ENCODE measurements at regions not wholly inside any gene's neighbourhood (a gene's known extent, or its start where the extent isn't known, plus 50 kb on each side); places are given as distances from the start of the nearest gene placed in this dataset.
A peak's percentile ranks its signal among the peaks of the same experiment; 100 is the strongest.
"Not testable (repeated sequence)": the region's sequence is repeated elsewhere in the genome, so short reads cannot be mapped to it uniquely, and the experiment has no call there.

DNA sequence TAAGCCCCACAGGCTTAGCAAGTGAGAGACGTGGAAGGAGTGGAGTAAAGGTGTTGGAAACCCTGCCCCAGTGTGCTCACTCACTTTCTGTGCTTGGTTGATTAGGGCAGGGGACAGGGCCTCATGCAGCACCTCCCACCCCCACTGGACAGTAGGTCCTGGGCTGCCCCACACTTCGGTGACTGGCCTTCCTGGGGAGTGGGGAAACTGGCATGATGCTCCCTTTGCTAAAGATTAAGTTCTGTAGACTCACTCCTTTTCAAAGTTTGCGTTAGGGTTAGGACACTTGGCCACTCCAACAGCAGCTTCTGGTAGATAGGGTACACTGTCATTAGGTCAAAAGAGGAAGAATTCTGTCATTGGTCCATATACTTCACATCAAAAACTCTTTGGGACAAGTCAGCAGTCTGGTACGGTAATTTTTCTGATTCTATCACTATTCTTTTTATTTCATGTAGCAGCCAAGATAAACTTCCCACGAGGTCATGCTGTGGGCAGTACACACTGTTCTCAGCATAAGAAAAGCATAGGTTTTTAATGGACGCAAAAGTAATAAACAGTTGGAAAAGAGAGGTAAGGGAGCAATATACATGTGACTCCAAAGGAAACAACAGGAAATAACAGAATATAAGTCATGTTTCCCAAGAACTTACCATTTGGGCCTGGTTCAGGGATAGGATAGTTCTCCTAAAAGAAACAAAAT, 106.6 kb upstream of the TERB2 start:
- not testable (repeated sequence) for DNase-seq

DNA sequence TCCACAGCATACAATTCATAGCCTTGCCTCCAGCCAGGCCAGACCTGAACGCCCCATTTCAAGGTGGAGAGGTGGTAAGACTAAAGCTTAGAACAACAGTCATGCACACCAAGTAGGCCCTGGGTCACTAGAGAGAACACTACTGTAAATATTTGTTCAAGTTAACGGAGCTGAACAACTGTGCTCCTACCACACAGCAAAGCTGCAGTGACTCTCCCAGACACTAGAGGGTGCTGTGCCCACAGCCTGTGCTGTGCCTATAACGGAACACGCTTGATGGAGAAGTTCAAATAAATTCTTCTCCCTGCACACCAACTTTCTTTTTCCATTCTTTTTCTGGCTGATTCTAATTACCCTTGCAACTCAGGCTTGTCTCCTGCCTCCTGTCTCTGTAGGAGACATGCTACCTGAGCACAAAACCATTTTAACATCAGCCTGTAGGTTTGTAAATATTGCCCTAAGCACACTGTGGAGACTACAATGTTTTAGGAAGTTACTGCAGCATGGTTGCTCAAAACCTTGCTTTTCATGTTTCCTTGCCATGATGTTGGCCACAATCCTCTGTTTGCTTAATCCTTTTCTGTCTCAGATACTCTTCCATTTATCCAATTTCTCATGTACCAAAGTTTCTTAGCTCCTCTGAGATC, 103.1 kb upstream of the TERB2 start:
- DNase-seq = peak; percentile 41

DNA sequence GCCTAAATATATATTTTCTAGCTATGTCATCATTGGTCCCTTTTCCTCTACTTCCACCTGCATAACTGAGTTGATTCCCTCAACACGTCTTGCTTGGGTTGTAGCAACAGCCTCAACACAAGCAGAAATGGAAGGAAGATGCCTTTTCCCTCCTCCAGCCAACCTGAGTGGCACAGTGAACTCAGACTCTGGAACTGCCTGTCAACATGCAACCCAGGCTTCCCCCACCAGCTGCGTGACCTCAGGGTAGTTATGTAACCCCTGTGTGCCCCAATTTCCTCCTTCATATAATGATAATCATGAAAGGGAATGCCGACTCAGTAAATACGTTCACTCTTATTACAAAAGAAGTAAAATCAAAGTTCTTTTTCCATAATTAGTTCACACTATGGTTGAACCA, 101.8 kb upstream of the TERB2 start:
- DNase-seq = not testable (repeated sequence)

DNA sequence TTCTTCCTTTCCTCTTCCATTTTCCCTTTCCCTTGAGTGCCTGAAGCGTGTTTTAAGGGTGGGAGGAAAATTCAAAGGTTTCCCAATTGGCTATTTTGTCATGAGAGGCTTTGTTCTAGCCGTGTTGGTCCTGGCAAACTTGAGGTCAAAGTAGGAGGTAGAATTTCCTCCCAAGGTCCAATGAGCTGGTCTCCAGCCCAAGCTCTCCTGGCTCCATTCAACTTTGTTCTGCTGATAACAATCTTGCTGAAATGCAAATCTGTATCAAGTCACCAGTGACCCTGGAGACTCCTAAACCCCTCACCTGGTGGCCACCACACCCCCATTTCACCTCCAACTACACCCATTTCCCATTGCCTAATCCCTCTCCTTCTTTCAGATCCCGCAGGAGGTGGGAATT, 100.2 kb upstream of the TERB2 start:
- DNase-seq = not testable (repeated sequence)

DNA sequence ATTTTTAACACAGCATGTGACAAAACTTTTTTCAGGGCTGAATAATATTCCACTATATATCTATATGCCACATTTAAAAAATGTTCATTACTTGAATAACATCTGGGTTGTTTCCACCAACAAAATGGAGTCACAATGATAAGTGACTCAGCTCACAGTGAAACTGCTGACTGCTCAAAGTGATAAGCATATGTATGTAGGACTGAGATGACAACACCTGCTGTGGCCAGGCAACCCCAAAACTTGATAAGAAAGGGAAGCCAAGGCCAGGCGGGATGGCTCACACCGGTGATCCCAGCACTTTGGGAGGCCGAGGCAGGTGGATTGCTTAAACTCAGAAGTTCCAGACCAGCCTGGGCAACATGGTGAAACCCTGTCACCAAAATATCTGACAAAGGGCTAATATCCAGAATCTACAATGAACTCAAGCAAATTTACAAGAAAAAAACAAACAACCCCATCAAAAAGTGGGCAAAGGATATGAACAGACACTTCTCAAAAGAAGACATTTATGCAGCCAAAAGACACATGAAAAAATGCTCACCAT, 99.2 kb upstream of the TERB2 start:
- not testable (repeated sequence) for DNase-seq

DNA sequence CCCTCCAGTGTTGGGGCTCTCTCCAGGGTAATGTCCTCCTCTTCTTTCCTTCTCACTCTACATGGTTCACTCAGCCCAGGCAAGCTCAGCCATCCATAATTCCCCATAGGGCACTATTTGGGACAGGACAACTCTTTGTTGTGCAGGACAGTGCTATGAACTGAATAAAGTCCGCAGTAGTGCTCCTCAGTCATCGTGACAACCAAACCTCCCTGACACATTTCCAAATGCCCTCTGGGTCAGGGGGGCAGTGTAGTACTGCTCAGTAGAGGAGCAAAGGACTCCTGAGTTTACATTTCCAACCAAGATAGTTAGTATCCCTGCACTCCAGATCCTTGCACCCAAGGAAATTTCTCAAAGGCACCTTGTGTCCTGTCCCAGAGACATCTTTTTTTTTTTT, 97.4 kb upstream of the TERB2 start:
- not testable (repeated sequence) for DNase-seq

DNA sequence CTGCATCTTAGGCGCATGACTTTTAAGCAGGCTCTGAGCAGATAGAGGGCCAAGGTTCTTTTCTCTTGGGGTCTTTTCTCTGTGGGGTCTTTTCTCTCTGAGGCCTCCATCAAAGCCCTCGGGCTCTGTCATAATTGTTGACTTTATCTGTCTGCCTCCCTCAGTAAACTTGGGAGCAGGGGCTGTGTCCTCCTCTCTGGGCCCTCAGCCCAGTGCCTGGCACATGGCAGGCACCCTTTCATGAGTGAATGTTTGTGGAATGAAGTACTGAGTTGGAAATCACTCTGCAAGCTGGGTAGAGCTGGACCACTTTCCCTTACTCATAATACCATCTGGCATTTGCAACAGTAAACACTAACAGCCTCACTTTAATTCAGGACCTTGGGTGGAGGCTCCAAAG, 96.3 kb upstream of the TERB2 start:
- not testable (repeated sequence) for DNase-seq

DNA sequence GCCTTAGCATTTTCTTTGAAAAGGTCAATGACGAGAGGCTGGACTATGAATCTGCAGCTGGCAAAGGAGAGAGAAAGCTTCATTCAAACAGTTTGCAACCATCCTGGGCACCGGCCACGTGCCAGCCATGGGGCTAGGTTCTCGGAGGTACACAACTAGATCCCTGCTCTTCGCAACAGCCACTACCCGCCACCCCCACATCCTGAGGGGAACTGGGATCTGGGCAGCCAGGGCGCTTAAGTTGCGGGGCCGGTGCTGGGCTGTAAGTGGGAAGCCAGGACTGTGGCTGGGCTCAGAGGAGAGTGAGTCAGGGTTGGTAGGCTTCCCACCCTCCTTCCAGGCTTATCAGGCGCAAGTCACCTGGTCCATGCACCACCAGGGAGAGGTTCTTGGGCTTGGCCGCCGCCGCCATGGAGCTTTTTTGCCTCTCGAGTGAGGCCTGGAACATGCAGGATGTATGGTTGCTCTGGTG, 95.0 kb upstream of the TERB2 start:
- no peak for DNase-seq

DNA sequence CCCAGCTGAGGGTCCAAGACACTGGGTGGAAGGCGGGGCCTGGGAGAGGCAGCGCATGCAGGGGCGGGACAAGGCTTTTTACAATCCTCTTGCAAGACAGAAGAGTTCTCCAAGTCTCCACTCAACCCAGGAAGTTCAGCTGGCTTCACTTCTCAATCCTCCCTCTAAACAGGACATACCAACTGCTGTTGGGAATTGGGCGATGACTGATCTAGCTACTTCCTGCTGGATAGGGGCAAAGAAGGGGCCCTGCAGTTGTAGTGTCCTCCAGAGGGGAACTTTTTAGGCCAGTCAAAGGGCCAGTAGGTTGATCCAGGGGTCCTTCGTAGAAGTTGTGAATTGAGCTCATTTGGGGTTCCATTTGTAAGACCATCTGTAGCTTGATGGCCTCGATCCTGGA, 94.6 kb upstream of the TERB2 start:
- no peak for DNase-seq

DNA sequence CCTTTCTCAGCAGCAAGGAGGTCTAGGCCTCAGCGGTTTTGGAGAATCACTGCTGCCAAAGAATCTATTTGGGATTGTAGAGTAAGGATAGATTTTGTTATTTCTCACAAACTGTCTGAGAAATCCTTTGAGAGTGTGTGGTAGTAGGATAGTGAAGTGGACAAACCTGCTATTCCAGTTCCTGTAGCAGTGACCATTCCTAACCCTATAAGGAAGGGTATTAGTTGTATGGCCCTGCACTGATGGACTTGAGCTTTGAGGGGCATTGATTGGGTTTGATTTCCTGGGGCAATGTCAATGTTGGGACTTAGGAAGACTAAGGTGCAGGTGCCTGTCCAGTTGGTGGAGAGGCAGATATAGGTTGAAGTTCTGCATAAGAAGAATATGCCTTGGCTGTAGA, 93.6 kb upstream of the TERB2 start:
- not testable (repeated sequence) for DNase-seq

DNA sequence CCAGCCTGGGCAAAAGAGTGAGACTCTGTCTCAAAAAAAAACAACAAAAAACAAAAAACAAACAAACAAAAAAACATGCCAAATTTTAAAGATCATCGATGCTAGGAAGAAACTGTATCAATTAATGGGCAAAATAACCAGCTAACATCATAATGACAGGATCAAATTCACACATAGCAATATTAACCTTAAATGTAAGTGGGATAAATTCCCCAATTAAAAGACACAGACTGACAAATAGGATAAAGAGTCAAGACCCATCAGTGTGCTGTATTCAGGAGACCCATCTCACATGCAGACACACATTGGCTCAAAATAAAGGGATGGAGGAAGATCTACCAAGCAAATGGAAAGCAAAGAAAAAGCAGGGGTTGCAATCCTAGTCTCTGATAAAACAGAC, 88.4 kb upstream of the TERB2 start:
- not testable (repeated sequence) for DNase-seq

DNA sequence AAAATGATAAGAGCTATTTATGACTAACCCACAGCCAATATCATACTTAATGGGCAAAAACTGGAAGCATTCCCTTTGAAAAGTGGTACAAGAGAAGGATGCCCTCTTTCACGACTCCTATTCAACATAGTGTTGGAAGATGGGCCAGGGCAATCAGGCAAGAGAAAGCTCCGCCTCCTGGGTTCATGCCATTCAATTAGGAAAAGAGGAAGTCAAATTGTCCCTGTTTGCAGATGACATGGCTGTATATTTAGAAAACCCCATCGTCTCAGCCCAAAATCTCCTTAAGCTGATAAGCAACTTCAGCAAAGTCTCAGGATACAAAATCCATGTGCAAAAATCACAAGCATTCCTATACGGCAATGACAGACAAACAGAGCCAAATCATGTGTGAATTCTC, 86.4 kb upstream of the TERB2 start:
- not testable (repeated sequence) for DNase-seq

DNA sequence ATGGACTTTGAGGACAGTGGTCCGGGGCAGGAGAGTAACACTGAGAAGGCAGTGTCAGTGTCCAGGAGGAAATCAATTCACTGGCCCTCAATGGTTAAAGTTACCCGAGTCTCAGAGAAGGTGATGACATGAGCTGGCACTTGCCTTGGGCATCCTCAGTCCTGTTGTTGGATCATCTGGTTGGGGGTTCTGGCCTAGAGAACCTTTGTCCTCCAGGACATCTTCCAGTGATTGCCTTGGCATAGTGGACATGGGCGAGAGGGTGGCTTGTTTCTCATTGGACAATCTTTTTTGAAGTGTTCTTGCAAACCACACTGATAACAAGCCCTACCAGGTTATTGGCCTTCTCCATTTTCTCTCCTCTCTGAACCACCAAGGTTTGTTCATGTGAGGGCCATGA, 83.4 kb upstream of the TERB2 start:
- DNase-seq = no peak

DNA sequence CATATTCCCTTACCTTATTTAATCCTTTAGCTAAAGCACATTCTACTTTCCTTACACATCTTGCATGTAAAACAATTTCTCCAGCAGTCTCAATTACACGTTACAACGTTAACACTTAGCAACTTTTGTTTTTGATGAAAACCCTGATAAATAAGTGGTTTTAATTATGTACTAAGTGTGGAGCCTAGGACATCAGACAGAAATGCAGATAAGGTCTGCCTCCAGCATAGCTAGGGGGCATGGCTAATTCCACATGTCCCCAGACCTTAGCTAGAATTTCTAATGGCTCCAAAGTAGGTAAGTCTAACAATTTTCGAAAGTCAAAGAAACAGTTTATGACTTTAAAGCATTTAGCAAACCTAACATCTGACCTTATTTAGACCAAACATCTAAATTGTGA, 77.4 kb upstream of the TERB2 start:
- DNase-seq = no peak

DNA sequence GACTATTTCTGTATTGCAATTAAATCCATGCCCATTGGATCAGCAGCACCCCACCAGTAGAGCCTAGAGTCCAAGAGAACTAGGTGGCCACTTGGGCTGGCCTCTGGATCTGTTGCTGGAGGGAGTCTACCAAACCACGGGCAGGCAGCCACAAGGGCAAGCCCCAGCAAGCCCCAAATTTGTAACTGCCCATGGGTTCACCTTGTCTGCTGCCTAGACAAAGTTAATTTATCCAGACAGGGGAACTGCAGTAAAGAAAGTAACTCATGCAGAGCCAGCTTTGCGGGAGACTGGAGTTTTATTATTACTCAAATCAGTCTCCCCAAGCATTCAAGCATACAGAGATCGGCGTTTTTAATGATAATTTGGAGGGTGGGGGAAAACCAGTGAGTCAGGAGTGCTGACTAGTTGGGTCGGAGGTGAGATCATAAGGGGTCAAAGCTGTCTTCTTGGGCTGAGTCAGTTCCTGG, 74.0 kb upstream of the TERB2 start:
- no peak for DNase-seq

DNA sequence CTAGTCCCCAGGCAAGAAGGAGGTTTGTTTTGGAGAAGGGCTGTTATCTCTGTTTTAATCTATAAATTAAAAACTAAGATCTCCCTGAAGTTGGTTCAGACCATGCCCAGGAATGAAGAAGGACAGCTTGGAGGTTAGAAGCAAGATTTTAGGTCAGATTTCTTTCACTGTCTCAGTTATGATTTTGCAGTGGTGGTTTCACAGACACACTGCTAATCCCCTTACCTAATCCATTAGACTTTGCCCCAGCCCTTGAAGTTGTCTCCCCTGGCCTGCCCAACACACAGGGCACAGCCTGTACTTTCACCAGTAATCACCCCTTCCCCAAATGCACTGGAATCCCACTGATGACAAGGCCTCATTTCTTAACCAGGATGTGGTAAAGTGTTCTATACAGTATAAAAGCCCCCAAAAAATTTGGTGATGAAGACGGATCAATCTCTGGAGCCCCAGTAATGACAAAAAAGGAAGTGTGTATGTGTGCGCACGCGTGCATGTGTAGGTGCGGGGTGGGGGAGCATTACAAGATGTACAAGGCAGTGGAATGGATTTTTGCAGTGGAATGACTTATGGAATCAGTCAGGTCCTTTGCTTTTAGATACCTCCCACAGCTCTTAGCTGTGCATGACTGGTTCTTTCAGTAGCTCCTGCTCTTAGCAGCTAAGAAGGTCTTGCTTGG, 73.1 kb upstream of the TERB2 start:
- no peak for DNase-seq

DNA sequence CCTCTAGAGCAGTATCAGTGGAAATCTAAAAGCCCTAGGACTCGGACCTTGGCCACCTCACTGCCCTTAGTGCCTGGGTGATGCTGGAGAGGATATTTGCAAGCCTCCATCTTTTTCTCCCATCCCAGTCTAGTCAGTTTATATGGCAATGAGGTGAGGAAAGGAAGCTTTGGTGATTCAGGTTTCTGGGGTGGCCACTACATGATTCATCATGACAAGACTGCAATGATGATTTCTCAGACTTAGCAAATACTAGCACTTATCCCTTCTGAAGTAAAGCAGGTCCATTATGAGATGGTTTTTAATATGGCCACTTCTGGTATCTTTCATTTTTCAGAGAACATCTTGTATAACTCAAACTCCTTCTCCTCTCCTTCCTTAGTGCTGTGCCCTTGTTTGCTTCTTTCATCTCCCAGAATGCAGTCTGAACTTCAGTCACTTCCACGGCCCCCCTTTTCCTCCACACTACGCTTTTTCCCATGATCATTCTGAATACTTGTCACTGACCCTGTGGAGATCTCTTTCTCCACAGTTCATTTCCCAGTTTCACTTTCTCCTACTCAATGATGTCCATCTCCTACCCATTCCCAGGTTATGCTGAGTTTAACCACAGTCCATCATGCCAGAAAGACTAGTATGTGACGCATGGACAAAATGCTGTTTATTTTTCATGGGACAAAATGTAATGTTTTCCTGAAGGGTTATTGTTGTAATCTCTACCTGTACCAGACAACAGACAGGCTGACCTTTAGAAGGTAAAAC, 57.4 kb upstream of the TERB2 start:
- DNase-seq = not testable (repeated sequence)

DNA sequence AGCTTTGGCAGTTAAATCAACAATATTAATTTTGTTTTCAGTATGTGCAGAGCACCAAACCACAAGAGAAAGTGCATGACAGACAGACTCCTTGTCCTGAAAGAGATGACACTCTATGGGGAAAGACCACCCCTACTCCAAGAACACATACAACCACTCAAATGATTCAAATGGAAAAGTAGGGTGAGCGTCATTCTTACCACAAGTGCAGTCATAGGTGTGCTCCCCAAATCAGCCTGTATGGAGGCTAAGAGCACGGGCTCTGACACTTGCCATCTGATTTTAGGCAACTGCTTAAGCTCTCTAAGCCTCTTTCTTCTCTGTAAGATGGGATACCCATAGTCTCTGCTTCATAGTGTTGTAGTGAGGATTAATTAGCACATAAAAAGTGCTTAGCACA, 56.7 kb upstream of the TERB2 start:
- not testable (repeated sequence) for DNase-seq

DNA sequence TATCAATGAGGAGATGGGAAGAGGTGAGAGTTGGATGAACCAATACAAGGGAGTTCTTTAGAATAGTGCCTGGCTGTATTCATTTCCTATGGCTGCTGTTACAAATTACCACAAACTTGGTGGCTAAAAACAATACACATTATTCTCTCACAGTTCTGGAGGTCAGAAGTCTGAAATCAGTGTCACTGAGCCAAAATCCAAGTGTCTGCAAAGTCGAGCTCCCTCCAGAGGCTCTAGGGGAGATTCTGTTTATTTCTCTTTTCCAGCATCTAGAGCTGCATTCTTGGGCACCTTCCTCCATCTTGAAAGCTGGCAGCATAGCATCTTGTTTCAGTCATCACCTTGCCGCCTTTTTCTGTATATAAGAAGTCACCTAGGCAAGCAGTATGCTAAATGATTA, 55.7 kb upstream of the TERB2 start:
- not testable (repeated sequence) for DNase-seq

DNA sequence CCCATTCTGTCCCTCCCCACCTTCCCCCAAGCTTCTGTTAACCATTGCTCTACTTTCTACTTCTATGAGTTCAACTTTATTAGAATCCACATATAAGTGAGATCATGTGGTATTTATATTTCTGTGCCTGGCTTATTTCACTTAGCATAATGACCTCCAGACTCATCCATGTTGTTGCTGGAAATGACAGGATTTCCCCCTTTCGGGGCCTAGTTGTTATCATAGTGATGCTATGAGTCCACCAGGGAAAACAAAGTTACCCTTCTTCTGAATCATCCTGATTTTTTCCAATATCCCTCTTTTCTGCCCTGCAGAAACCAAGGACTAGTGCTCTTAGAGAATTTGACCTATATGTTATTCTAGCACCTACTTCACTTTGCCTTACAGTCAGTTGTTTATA, 53.2 kb upstream of the TERB2 start:
- peak; percentile 22 for DNase-seq

DNA sequence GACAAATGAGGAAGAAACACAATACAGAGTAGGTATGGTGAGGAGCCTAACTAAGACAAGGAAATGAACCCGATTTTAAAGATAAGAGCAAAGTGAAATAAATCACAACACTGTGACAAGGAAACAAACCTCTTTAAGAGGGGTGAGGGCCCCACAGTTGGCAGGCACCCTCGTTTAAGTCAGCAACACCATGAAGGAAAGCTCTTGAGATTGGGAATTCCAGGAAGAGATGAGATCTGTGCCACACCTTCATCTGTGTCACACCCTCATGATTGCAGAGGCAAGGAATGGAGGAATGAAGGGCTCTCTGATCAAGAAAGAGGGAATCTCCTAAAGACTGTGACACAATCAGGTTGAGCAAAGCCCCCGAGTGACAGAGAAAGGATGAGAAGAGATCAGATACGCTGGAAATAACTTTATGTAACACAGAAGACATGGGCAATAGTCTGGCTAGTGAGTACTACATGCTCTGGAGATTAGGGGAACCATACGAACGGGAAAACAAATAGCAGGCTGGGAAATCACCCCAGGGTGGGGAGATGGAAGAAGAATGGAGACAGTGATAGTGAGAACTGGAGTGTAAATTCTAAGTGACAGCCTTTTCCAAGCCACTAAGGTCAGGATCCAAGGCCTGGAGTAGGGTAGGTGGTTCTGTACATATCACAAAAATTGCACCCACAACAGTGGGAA, 51.7 kb upstream of the TERB2 start:
- DNase-seq = not testable (repeated sequence)

Data from fibroblast of skin of right quadriceps (primary cell).